ENCODE measurements at regions not wholly inside any gene's neighbourhood (a gene's known extent, or its start where the extent isn't known, plus 50 kb on each side); places are given as distances from the start of the nearest gene placed in this dataset.
A peak's percentile ranks its signal among the peaks of the same experiment; 100 is the strongest.

- POLR2A ChIA-PET = no interaction called here
- CTCF ChIA-PET = no interaction called here
- TF ChIP-seq CTCF (IDR thresholded peaks at IDR 0.05; ENCODE audit: control extremely low read depth, extremely low read depth, low read depth, missing control alignments) = no peak
These were observed 98.4 kb upstream of the SLC45A1 start for GRCh38 chr1:8219530-8219929.

GRCh38 chr1:8218351-8219092, 99.4 kb upstream of the SLC45A1 start:
- CTCF ChIA-PET = no interaction called here

More at GRCh38 chr1:8219530-8219929, 98.4 kb upstream of the SLC45A1 start:
- DNase-seq (ENCODE audit: extremely low spot score) = no peak

GRCh38 chr1:8217809-8218208, 100.1 kb upstream of the SLC45A1 start:
- ChIA-PET POLR2A (no interaction called here), CTCF (interaction anchor here (0.8 kb wide), 1 partner anchor 15 kb away, joined by 3 read pairs; no protein-coding TSS in a partner anchor)
- no peak for TF ChIP-seq CTCF (IDR thresholded peaks at IDR 0.05; ENCODE audit: control extremely low read depth, extremely low read depth, low read depth, missing control alignments)
- no peak for DNase-seq (ENCODE audit: extremely low spot score)

More at GRCh38 chr1:8218351-8219092, 99.4 kb upstream of the SLC45A1 start:
- POLR2A ChIA-PET = no interaction called here
- TF ChIP-seq CTCF (IDR thresholded peaks at IDR 0.05; ENCODE audit: control extremely low read depth, extremely low read depth, low read depth, missing control alignments) = no peak
- no peak for DNase-seq (ENCODE audit: extremely low spot score)

GRCh38 chr1:8217011-8217711, 100.8 kb upstream of the SLC45A1 start:
- DNase-seq (ENCODE audit: extremely low spot score) = peak; percentile 41
- ChIA-PET CTCF (interaction anchor here (0.8 kb wide), 1 partner anchor 15 kb away, joined by 3 read pairs; no protein-coding TSS in a partner anchor), POLR2A (no interaction called here)
- TF ChIP-seq CTCF (IDR thresholded peaks at IDR 0.05; ENCODE audit: control extremely low read depth, extremely low read depth, low read depth, missing control alignments) = no peak

- ChIA-PET POLR2A (no interaction called here), CTCF (no interaction called here)
- no peak for TF ChIP-seq CTCF (IDR thresholded peaks at IDR 0.05; ENCODE audit: control extremely low read depth, extremely low read depth, low read depth, missing control alignments)
- no peak for DNase-seq (ENCODE audit: extremely low spot score)
These were observed 101.9 kb upstream of the SLC45A1 start for GRCh38 chr1:8216005-8216404.

- ChIA-PET CTCF (no interaction called here), POLR2A (no interaction called here)
- DNase-seq (ENCODE audit: extremely low spot score) = no peak
- no peak for TF ChIP-seq CTCF (IDR thresholded peaks at IDR 0.05; ENCODE audit: control extremely low read depth, extremely low read depth, low read depth, missing control alignments)
These were observed 103.3 kb upstream of the SLC45A1 start for GRCh38 chr1:8214501-8215173.

All from GM10248 (cell line).